IMR-90 (cell line): ENCODE measurements at regions not wholly inside any gene's neighbourhood (a gene's known extent, or its start where the extent isn't known, plus 50 kb on each side); places are given as distances from the start of the nearest gene placed in this dataset.

Experiments
- ATAC-seq: fragments of 200-7000 bp; cut with Tn5 transposase; 2 replicates; pipeline ENCODE4 v1.9.1; 2020; ENCODE audit warnings: low read depth, mild to moderate bottlenecking, moderate library complexity
- BruUV-seq: library from RNA; stranded (reverse); fragments of 400-500 nt; replicated peaks from 2 replicates; lab custom pipeline; 2021; lab: Mats Ljungman, UMichigan
- CTCF ChIA-PET: fragments of 300-600 bp; formaldehyde crosslinking; extraction: SDS; loops from one replicate; lab custom pipeline; 2021; ENCODE audit warnings: antibody characterized with exemption; lab: Yijun Ruan, JAX
- POLR2A ChIA-PET: fragments of 300-600 bp; sonication (Branson Sonifier 250); formaldehyde crosslinking; loops from one replicate; lab custom pipeline; 2022; ENCODE audit warnings: antibody characterized with exemption; ENCODE audit not compliant: unreplicated experiment; lab: Charles Lee
- DNase-seq: peaks from one replicate; pipeline ENCODE4 v3.0.0; 2013
- H2AFZ ChIP-seq: replicated peaks from 2 replicates; pipeline ENCODE3; 2013; ENCODE audit warnings: low read length, mild to moderate bottlenecking; ENCODE audit not compliant: poor library complexity
- H2AK5ac ChIP-seq: 2 replicates; pipeline ENCODE4 v1.6.1; 2013; ENCODE audit warnings: low read depth, low read length, inconsistent platforms
- H2AK9ac ChIP-seq: replicated peaks from 2 replicates; pipeline ENCODE3; 2013; ENCODE audit warnings: mild to moderate bottlenecking, low read depth, low read length, moderate library complexity; ENCODE audit not compliant: poor library complexity
- H2BK120ac ChIP-seq: 2 replicates; pipeline ENCODE4 v1.6.1; 2013; ENCODE audit warnings: low read depth, low read length, inconsistent platforms
- H2BK15ac ChIP-seq: 3 replicates; pipeline ENCODE4 v1.6.1; 2013; ENCODE audit warnings: low read depth, low read length, inconsistent platforms
- H2BK20ac ChIP-seq: 2 replicates; pipeline ENCODE4 v1.6.1; 2013; ENCODE audit warnings: low read depth, mild to moderate bottlenecking, inconsistent platforms, low read length, moderate library complexity
- H2BK5ac ChIP-seq: 2 replicates; pipeline ENCODE4 v1.6.1; 2013; ENCODE audit warnings: mild to moderate bottlenecking, low read depth, low read length, inconsistent platforms; ENCODE audit not compliant: poor library complexity, severe bottlenecking
- H3K14ac ChIP-seq: replicated peaks from 2 replicates; pipeline ENCODE4 v1.6.1; 2013; ENCODE audit warnings: low read depth, low read length, inconsistent platforms
- H3K18ac ChIP-seq: 2 replicates; pipeline ENCODE4 v1.6.1; 2013; ENCODE audit warnings: low read depth, low read length, control low read depth
- H3K23ac ChIP-seq: 2 replicates; pipeline ENCODE4 v1.6.1; 2013; ENCODE audit warnings: low read depth, low read length, inconsistent platforms
- H3K27ac ChIP-seq: 2 replicates; pipeline ENCODE4 v1.5.1; 2013; ENCODE audit warnings: mild to moderate bottlenecking, control low read depth, low read length; ENCODE audit not compliant: insufficient read depth
- H3K27me3 ChIP-seq: 2 replicates; pipeline ENCODE4 v1.6.1; 2013; ENCODE audit warnings: low read length; ENCODE audit not compliant: control insufficient read depth, insufficient read depth
- H3K36me3 ChIP-seq: 2 replicates; pipeline ENCODE4 v1.6.1; 2013; ENCODE audit warnings: low read length, mixed read lengths; ENCODE audit not compliant: control insufficient read depth, insufficient read depth
- H3K4ac ChIP-seq: 2 replicates; pipeline ENCODE4 v1.6.1; 2013; ENCODE audit warnings: low read depth, low read length, inconsistent platforms
- H3K4me1 ChIP-seq: 2 replicates; pipeline ENCODE4 v1.6.1; 2013; ENCODE audit warnings: low read length, mixed read lengths; ENCODE audit not compliant: control insufficient read depth, insufficient read depth
- H3K4me2 ChIP-seq: 2 replicates; pipeline ENCODE4 v1.6.1; 2013; ENCODE audit warnings: low read depth, mild to moderate bottlenecking, control low read depth, low read length, moderate library complexity
- H3K4me3 ChIP-seq: 2 replicates; pipeline ENCODE4 v1.5.1; 2013; ENCODE audit warnings: low read depth, mild to moderate bottlenecking, control low read depth, low read length, moderate library complexity; ENCODE audit not compliant: insufficient read depth
- H3K56ac ChIP-seq: 2 replicates; pipeline ENCODE4 v1.6.1; 2013; ENCODE audit warnings: low read length, inconsistent platforms; ENCODE audit not compliant: insufficient read depth; ENCODE audit errors: extremely low read depth
- H3K79me1 ChIP-seq, 2 experiments: 2 replicates each; pipeline ENCODE4 v1.6.1; 2013; ENCODE audit warnings: low read length in 2 of 2, inconsistent platforms in 1 of 2, low read depth in 1 of 2
- H3K9ac ChIP-seq: 2 replicates; pipeline ENCODE4 v1.6.1; 2013; ENCODE audit warnings: low read depth, low read length, control low read depth
- H3K9me1 ChIP-seq: 2 replicates; pipeline ENCODE4 v1.6.1; 2013; ENCODE audit warnings: low read length, inconsistent platforms; ENCODE audit not compliant: insufficient read depth
- H3K9me3 ChIP-seq: 2 replicates; pipeline ENCODE4 v1.6.1; 2013; ENCODE audit warnings: low read length; ENCODE audit not compliant: control insufficient read depth, insufficient read depth
- H4K20me1 ChIP-seq: 2 replicates; pipeline ENCODE4 v1.6.1; 2013; ENCODE audit warnings: low read length, inconsistent platforms; ENCODE audit not compliant: insufficient read depth
- H4K5ac ChIP-seq: 2 replicates; pipeline ENCODE4 v1.6.1; 2013; ENCODE audit warnings: mild to moderate bottlenecking, low read depth, low read length, control low read depth
- H4K8ac ChIP-seq, 2 experiments: 2 replicates each; pipeline ENCODE4 v1.6.1; 2013; ENCODE audit warnings: low read depth in 2 of 2, low read length in 2 of 2, control low read depth in 1 of 2, inconsistent platforms in 1 of 2
- H4K91ac ChIP-seq: 2 replicates; pipeline ENCODE4 v1.6.1; 2013; ENCODE audit warnings: low read depth, low read length, inconsistent platforms; ENCODE audit not compliant: insufficient read depth
- CEBPB ChIP-seq: IDR thresholded peaks from 2 replicates; pipeline ENCODE4 v1.6.1; 2012; ENCODE audit warnings: low read depth, low read length, improper control_type of control experiment
- SMC3 ChIP-seq: fragments of 150-350 bp; IDR thresholded peaks from 2 replicates; pipeline ENCODE4 v1.6.1; 2016; ENCODE audit warnings: low read depth, mild to moderate bottlenecking, antibody characterized with exemption, low read length, moderate library complexity
- WGBS, 2 experiments: methylation state at CpG; one replicate each; pipeline versions ENCODE4 v1.1.5 to v1.1.7; 2013; ENCODE audit warnings: missing lambda C conversion rate in 2 of 2; ENCODE audit not compliant: insufficient read length in 1 of 2; ENCODE audit errors: extremely low coverage in 2 of 2; 5-methylcytosine and 5-hydroxymethylcytosine counted together
- dilution Hi-C: fragments of 300-500 bp; cut with HindIII; formaldehyde crosslinking; loops from one replicate; pipeline ENCODE4 v1.14.3; 2018; ENCODE audit warnings: low sequenced_read_pairs; ENCODE audit not compliant: unreplicated experiment
- in situ Hi-C: fragments of 300-500 bp; cut with MboI; formaldehyde crosslinking; loops from 3 replicates; pipeline ENCODE4 v1.14.3; 2019; ENCODE audit warnings: low sequenced_read_pairs, inconsistent platforms, mixed read lengths
- intact Hi-C: fragments of 100-400 bp; cut with micrococcal nuclease; formaldehyde crosslinking; loops from 2 replicates; pipeline ENCODE4 v1.10.0; 2022

DNA sequence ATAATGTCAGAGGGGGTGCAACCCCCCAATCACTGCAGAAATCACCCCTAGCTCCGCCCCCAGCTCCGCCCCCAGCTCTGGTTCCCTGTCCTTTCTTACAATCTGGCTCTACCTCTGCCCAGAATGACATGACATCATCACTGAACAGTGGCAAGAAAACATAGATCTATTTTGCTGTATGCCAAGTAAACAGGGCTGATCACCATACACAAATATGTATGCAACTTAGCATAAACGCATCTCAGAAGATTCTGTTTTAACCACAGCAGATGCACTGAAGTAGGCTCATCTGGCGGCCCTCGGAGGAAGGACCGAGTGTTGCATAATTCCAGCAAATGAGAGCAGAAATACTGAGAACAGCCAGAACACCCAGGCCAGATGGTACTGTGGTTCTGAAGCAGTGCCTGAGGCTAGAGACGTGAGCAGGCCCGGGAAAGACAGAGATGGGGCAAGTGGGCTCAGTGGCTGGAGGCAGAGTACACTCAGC is 293.3 kb upstream of the KLF14 start:
- Histone ChIP-seq H3K36me3 (peaks cover 5% of the 10 kb centered on the region), H3K79me1 (peaks cover 26 to 66% of the 10 kb centered on the region in 2 experiments), H4K20me1 (peaks cover 21% of the 10 kb centered on the region; the same call in 1 of the 2 replicates), H3K27me3 (no peaks in the 10 kb centered on the region), H3K27ac (no peak overlapping the region), H2AK9ac (peak overlapping the region; percentile 2), H3K18ac (no peak overlapping the region), H2BK20ac (no peak overlapping the region), H3K56ac (no peak overlapping the region), H4K5ac (no peak overlapping the region), H3K4me3 (no peak overlapping the region), H3K9me1 (0 out of 2 replicates have a peak, but pooled peaks cover 6% of the 10 kb centered on the region), H3K14ac (no peak overlapping the region), H3K23ac (peak overlapping the region; percentile 63; the same call in 1 of the 2 replicates), H3K4ac (peak overlapping the region; percentile 22), H4K8ac (no peak overlapping the region), H3K9ac (no peak overlapping the region), H2AK5ac (peak overlapping the region; percentile 18; the same call in 1 of the 2 replicates), H2AFZ (no peak overlapping the region), H2BK5ac (no peak overlapping the region), H3K4me1 (peaks cover 4% of the 10 kb centered on the region; the same call in 1 of the 2 replicates), H2BK15ac (no peak overlapping the region), H3K9me3 (no peaks in the 10 kb centered on the region), H3K4me2 (no peak overlapping the region), H2BK120ac (no peak overlapping the region), H4K91ac (no peak overlapping the region)
- DNase-seq (peak; percentile 67), ATAC-seq (peak; percentile 58)
- 85% methylated on average over 7 of the region's 8 CpGs; no CpG with 5 or more reads in 1 of the 2 experiments for WGBS, 2 experiments
- CTCF ChIA-PET: interaction anchor here (0.6 to 1.1 kb wide), 2 partner anchors 13 to 70 kb away, joined by 3 read pairs; no protein-coding TSS in a partner anchor
- TF ChIP-seq CEBPB (peak; percentile 72), SMC3 (no peak)
- in situ Hi-C loops (no loop called here), intact Hi-C loops (no loop called here), dilution Hi-C loops (no loop called here)
- no TSS peak for BruUV-seq
- POLR2A ChIA-PET: no interaction called here
